Inflammatory macrophage (primary cell): ENCODE measurements at regions not wholly inside any gene's neighbourhood (a gene's known extent, or its start where the extent isn't known, plus 50 kb on each side); places are given as distances from the start of the nearest gene placed in this dataset.
A peak's percentile ranks its signal among the peaks of the same experiment; 100 is the strongest.

Source experiments
- DNase-seq, 2 donors: peaks; one replicate each; pipeline ENCODE4 v3.0.0-alpha.2; 2020 to 2022

DNA sequence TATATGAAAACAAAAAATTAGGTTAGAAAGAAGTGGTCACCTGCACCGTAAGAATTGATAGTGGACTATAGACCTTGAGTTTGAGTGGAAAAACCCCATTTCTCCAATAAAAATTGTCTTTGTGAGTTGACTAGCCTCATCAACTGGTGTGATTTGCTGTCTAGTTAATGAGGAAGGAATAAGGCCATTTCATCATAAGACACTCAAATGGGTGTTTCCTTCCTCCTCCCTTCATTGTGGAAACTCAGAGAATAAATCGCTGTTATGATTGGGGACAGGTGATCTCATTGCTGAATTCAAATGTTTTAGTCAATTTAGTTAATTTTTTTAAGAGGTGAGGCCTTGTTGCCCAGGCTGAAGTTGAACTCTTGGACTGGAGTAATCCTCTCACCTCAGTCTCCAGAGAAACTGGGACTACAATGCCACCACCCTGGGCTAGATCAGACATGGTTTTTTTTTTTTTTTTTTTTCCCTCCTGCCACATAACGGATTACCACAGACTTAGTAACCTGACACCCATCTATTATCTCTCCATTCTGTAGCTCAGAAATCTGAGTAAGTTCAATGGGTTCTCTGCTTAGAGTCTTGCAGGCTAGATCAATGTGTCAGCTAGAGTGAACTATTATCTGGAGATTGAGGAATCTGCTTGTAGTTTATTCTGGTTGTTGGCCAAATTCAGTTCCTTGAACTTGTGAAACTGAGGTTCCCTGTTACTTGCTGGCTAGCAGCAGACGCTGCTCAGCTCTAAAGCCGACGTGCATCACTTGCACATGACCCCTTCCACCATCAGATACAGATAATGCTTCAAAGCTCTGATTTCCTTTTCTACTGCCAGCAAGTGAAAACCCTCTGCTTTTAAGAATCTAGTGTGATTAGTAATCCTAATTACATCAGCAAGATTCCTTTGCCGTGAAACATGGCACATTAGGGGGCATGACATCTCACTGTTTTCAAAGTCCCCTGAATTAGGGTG lies 663.8 kb upstream of the CDH9 start:
- DNase-seq: no peak

DNA sequence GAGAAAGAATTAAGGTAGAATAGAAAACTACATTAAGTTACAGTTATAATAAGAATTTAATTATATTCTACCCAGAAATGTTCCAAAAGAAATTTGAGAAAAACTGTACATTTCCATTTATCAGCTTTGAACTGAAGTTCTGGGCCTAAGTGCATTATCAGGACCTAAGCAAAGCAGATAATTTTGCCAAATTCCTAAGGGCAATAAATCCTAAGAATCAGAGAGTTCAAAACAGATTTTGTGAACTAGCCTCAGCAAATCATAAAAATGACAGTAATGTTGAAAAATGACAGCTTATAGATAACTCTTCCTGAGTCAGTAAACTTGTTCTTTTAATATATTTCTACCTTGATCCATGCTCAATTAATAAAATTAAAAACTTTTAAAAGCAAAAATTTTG lies 662.1 kb upstream of the CDH9 start:
- DNase-seq: no peak

DNA sequence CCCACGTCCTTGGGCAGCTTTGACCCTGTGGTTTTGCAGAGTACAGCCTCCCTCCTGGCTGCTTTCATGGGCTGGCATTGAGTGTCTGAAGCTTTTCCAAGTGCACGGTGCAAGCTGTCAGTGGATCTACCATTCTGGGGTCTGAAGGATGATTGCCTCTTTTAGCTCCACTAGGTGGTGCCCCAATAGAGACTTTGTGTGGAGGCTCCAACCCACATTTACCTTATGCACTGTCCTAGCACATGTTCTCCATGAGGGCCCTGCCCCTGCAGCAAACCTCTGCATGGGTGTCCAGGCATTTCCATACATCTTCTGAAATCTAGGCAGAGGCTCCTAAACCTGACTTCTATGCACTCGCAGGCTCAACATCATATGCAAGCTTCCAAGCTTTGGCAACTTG lies 644.2 kb upstream of the CDH9 start:
- no peak for DNase-seq

DNA sequence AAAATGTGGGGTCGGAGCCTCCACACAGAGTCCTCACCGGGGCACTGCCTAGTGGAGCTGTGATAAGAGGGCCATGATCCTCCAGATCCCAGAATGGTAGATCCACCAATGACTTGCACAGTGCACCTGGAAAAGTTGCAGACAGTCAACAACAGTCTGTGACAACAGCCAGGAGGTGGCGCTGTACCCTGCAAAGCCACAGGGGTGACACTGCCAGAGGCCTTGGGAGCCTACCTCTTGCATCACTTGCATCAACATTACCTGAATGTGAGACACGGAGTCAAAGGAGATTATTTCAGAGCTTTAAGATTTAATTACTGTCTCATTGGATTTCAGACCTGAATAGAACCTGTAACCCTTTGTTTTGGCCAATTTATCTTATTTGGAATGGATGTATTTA lies 614.1 kb upstream of the CDH9 start:
- DNase-seq: no peak

DNA sequence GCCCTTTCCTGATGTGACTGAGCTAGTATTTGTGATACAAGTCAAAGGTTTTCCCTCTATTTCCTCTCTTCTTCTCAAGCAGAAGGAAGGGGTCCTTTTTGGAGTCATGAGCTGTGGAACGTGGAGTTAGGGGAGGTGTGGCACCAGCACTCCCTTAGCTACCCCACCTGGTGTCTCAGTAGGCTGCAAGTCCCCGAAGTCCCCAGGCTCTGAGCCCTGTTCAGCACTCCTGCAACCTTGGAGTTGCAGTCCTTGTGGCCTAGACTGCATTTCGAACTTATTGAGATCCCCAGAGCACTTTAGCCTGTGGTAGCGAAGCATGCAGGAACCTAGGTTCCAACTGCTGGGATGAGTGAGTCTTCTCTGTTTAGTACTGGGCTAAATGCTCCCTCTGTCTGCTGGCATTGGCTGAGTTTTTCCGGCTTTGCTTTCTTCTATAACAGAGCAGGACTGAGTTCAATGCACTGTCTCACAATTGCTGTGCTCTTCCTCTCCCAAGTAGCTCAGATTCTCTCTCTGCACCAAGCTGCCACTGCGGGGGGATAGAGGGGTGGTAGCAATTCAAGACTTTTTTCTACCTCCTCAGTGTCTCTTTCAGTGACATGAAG lies 600.7 kb upstream of the CDH9 start:
- DNase-seq: no peak

DNA sequence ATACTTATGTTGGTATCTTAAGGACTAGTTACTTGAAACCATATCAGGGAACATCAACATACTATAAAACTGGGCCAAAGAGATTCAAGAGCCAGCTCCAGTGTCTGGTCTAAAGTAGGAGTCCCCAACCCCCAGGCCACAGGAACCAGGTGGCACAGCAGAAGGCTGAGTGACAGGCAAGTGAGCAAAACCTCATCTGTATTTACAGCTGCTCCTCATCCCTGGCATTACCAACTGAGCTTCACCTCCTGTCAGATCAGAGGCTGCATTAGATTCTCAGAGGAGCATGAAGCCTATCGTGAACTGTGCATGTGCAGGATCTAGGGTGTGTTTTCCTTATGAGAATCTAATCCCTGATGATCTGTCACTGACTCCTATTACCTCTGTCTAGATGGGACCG lies 581.6 kb upstream of the CDH9 start:
- DNase-seq: no peak

DNA sequence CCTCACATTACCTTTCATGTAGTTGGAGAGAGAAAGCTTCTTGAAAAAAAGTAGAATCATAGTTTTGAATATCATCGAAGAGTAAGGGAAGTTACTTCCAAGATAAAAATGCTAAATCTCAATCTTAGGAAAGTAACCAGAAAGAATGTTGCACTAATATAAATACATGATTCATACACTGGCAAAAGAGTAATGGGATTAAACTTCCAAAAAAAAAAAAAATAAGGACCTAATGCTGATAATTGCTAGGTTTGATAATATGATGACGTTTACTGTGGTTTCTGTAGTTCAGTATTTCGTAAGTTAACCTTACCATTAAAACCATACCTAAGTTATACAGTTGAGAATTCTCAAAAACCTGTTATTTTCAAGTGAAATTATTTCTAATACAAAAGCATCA lies 573.8 kb upstream of the CDH9 start:
- no peak for DNase-seq

DNA sequence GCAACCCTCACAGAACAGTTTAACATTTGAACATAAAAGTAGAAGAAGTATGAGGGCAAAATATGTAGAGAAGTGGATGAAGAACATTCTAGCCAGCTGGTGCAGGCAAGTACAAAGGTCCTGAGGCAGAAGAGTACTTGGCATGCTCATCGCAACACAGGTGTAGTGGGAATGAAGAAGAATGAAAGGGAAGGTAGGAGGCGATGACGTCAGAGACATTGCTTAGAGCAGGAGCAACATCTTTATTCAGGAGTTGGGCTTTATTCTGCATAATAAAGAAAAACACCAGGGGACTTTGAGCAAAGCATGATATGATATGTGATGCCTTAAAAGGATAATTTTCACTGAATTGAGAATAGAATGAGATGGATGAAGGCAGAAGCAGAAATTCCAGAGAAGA lies 570.6 kb upstream of the CDH9 start:
- DNase-seq: no peak

DNA sequence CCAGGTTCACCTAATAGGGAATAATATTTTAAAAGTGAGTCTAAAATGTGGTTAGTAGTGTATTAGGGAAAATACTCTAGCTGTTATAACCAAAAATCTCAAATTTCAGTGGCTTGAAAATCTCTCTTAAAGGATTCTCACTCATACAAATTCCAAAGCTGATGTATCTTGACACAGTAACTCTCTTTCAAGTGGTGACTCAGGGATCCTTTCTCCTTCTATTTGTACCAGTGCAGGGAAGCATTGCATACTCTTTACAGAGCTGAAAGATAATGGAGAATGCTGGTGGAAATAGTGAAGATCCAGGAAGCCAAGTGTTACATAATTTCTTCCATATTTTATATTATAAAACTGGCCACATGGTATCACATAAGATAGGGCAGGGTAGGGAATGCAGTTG lies 560.2 kb upstream of the CDH9 start:
- no peak for DNase-seq

DNA sequence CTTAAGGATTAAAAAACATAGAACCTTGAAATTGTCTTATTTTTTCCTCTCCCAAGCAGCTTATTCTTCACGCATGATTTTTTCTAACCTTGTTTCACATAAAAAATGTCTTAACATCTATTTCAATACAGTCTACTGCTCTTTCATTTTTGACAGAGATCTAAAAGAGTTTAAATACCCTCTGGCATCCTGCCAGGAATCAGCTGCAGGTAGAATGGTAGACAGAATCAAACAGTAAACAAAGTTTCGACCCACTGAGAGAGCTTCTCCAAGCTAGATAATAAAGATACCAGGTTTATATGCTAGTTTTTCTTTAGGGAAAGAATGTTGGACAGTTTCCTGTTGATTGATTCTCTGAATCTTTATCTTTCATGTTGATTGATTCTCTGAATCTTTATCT lies 555.8 kb upstream of the CDH9 start:
- DNase-seq: no peak

DNA sequence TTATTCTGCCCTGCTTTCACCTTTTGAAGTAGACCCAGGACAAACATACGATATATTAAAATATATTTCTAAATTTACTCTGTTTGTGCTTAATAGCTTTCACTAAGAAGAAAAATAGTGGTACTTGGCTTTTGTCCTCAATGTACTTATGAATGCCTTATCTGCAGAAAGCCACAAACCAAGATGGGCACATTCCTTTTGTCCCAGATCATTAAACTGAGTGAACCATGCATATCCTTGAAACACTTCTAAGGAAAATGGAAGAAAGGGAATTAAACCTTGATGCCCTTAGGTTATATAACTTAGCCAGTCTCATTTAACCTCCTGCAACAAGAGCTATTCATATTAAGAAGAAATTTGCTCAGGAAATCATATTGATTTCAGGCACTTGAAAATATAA lies 553.8 kb upstream of the CDH9 start:
- DNase-seq: no peak

DNA sequence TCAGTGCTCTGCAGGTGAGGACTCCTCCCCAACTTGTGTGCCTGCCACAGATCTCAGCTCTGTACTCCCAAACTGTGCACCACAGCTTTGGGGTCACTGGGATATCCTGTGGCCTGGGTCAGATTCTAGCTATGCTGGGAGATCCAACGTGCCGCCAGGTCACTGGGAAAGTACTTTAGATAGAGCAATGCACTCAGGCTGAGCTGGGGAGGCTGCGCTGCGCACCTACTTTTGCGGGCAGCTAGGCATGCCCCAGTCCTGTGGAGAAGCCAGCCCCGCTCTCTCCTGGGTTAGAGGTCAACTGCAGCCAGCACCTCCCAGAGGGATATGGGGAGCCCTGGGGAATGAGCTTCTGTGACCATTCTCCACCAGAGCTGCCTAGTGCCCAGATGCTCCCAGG lies 552.1 kb upstream of the CDH9 start:
- no peak for DNase-seq

DNA sequence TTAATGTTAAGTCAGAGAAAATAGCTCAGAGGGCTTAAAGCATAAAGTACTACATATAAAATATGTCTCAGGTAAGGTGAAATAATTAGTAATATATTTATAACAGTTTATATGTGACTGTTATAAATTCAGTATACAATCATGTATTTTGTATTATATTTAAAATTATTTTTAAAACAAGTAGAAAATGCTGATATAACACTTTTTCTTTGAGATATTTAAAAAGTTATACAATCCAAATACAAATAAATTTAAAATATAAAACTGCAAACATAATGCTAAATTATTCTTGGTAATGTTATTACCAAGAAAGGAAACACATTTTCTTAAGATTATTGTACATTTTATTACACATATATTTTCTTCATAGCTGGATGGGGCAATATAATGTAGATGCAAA lies 539.9 kb upstream of the CDH9 start:
- no peak for DNase-seq

DNA sequence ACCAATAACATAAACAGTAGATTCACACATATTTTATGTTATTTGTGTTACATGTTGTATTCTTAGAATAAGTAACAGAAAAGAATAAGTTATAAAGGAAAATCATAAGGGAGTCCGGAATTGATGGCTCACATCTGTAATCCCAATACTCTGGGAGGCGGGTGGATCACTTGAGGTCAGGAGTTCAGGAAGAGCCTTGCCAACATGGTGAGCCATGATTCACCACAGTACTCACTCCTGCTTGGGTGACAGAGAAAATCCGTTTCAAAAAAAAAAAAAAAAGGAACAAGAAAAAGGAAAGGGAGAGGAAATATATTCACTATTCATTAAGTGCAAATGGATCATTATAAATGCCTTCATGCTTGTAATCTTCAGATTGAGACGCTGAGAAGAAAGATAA lies 533.3 kb upstream of the CDH9 start:
- DNase-seq: no peak

DNA sequence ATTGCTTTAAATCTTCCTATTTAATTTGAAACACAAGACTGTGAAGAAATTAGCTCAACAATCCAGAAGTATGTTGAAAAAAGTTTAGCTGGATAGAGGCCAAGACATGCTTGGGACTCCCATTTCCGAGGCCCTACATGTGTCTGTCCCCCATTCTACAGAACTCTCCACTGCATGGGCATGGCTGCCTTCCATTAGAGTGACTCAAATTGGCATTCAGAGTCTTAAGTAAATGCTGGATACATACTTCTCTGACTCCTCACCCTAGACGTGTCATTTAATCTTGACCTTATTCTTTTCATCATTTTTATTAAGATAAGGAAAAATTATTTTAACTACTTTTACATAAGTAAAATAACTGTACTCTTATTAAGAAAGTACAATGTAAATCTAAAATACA lies 530.4 kb upstream of the CDH9 start:
- DNase-seq: no peak

DNA sequence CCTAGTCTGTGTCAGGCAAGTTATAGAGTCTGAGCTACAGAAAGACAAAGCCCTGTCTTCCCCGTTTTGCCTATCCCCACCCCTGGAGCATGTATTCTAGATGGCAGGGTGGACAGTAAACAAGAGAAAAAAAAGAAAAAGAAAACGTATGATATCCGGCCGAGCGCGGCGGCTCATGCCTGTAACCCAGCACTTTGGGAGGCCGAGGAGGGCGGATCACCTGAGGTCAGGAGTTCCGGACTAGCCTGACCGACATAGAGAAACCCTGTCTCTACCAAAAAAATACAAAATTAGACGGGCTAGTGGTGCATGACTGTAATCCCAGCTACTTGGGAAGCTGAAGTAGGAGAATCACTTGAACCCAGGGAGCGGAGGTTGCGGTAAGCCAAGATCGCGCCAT lies 523.0 kb upstream of the CDH9 start:
- DNase-seq: no peak

DNA sequence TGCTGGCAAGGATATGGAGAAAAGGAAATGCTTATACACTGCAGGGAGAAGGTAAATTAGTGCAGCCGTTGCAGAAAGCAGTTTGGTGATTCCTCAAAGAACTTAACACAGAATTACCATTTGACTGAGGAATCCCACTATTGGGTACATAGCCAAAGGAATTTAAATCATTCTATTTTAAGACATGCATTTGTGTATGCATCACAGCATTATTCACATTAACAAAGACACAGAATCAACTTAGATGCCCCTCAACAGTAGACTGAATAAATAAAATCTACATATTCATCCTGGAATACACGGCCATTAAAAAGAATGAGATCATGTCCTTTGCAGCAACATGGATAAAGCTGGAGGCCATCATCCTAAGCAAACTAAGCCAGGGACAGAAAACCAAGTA lies 510.1 kb upstream of the CDH9 start:
- no peak for DNase-seq

DNA sequence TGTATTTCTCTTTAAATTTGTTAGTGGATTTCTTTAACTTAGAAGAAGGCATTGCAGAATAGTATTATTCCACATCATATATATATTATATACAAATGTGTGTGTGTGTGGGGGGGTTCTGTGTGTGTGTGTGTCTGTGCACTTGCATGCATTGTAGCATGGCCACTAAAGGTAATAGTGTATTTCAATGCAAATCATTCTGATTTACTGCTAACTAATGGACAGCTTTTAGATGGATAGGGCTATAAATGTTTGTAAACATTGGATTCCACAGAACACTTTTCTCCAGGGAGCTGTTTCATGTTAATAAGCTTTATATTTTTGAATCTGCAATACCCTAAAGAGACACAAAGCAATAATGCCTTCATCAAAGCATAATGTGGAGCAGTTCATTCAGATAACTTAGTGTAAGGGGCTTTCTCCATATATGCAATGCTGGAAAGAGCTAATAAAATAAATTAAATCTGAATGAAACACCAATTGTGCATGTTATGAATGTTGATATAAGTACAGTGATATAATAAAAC lies 496.7 kb upstream of the CDH9 start:
- DNase-seq: no peak

DNA sequence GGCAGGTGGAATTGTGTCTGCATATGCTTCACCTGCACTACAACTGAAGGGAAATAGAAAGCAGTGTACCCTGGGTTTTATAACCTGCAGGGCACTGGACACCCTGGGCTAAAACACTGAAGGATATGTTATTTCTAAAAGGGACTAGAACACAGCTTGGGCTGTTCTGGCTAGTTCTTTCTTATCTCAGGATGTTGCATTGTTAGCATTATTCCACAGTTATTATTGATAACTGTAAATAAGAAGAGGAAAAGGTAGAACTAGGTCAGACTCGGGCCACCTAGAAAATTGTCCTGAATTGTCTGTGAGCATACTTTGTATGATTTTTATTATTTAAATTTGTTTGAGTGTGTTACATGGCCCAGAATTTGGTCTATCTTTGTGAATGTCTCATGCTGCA lies 493.9 kb upstream of the CDH9 start:
- no peak for DNase-seq

DNA sequence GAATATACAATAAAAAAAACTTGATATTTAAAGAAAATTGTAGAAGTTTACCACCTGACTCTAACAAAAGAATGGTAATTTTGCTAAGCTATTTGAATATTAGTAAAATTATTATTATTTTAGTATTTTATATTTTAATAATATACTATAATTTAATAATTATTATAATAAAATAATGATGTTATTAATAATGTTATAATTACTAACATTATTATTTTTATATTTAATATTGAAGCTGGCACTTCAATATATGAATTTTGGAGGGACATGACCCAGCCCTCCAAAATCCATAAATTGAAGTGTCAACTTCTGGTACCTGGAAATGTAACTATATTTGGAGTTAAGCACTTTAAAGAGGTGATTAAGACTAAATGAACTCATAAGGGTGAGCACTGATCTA lies 486.1 kb upstream of the CDH9 start:
- DNase-seq: no peak

DNA sequence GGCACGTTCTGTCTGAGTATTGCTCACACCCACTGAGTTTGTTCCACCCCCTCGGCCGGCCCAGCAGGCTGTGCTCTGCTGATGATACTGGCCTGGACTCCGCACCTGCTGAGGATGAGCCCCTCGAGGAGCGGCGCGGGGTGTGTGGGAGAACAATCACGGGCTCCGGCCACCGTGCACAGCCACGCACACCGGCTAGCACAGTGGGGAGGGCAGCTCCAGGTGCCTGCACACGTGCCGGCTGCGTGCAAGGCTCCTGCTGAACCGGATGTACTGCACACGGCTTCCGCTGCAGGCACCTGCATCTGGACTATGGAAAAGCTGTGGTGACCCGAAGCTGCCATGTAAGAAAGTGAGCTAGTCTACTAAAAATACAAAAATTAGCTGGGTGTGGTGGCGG lies 485.2 kb upstream of the CDH9 start:
- no peak for DNase-seq

DNA sequence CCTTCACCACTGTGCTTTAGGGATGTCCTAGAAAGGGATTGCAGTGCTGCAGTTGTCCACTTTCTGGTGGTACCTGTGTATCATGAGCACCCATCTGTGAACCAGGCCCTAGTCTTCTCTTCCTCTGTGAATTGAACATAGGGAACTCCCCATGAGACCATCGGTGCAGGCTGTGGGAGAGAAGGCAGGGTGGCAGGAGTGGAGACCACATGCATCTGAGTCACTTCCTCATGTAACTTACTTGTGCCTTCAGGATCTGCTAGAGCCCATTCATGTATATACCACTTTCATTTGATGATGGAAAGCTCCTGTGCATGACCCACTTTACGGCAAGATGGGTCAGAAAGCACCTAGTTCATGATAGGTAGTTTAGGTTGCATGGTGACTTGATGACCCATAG lies 478.1 kb upstream of the CDH9 start:
- DNase-seq: peak in 1 of 2 donors; percentile 30

DNA sequence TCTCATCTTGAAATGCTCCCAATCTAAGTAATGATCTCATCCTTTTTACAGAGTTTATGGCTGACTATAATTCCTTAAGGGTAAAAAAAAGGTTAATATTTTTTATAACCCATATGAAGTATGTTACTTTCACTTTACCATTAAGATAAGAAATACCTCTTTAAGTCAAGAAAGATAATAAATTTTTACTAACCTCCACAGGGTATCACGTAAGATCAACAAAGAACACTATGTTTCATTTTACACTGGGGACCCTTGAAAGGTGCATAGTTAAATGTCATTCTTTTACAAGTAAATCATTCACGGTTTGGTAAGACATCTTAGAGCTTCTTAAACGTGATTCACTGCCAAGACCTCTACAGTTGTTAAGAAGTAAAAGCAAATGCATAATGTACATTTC lies 472.7 kb upstream of the CDH9 start:
- no peak for DNase-seq

DNA sequence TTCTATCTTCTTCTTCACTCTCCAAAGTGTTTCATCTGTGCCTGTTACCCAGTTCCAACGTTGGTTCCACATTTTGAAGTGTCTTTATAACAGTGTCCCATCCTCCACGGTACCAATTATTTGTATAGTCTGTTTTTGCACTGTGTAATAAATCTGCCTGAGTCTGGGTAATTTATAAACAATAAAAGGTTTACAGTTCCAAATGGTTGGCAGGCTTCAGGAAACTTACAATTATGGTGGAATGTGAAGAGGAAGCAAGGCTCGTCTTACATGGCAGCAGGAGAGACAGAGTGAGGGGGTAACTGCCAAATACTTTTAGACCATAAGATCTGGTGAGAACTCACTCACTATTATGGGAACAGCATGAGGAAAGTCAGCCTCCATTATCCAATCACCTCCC lies 465.4 kb upstream of the CDH9 start:
- DNase-seq: no peak
